ENCODE measurements at regions not wholly inside any gene's neighbourhood (a gene's known extent, or its start where the extent isn't known, plus 50 kb on each side); places are given as distances from the start of the nearest gene placed in this dataset.

- TF ChIP-seq ZNF777 (CRISPR knock-in tag; IDR thresholded peaks at IDR 0.05): no peak
- no peak for TF ChIP-seq RFX5 (IDR thresholded peaks at IDR 0.05; ENCODE audit: low read depth, low read length)
- TF ChIP-seq, protein P1, sequence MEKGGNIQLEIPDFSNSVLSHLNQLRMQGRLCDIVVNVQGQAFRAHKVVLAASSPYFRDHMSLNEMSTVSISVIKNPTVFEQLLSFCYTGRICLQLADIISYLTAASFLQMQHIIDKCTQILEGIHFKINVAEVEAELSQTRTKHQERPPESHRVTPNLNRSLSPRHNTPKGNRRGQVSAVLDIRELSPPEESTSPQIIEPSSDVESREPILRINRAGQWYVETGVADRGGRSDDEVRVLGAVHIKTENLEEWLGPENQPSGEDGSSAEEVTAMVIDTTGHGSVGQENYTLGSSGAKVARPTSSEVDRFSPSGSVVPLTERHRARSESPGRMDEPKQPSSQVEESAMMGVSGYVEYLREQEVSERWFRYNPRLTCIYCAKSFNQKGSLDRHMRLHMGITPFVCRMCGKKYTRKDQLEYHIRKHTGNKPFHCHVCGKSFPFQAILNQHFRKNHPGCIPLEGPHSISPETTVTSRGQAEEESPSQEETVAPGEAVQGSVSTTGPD (CRISPR knock-in tag; IDR thresholded peaks at IDR 0.05): no peak
- no peak for TF ChIP-seq MTERF4 (CRISPR knock-in tag; IDR thresholded peaks at IDR 0.05)
- TF ChIP-seq TEAD2 (CRISPR knock-in tag; IDR thresholded peaks at IDR 0.05): no peak
- no peak for TF ChIP-seq MED8 (CRISPR knock-in tag; IDR thresholded peaks at IDR 0.05; ENCODE audit: insufficient replicate concordance)
Measured at GRCh38 chr4:180741703-180742102, 1501.5 kb upstream of the TENM3 start (continued).

DNA sequence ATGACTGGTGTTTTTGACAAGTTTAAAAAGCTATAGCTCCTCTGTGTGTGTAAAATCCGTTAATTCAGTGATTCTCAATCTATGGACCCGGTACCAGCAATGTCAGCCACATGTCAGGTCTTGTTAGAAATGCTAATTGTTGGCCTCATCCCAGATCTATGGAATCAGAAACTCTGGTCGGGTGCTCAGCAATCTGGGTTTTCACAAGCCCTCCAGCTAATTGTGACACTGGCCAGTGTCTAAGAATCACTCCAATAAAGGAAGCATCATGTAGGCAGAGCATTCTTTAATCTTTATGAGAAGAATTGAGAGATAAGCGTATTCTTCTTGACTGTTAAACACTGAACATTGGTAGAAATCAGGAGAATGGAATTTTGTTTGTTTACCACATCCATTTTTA, 1498.2 kb upstream of the TENM3 start:
- H3K4me1 ChIP-seq (ENCODE audit: insufficient read depth, low read length): no peaks in the 10 kb centered on the region
- no peak overlapping the region for H3K9ac ChIP-seq (ENCODE audit: insufficient read depth, low read depth, low read length)
- intact Hi-C loops (cut with micrococcal nuclease; ENCODE audit: unreplicated experiment) (no loop called here), in situ Hi-C loops (cut with HindIII; ENCODE audit: extremely low pct_ligation_motif_present, low pct_unique_long_range_greater_than_20kb) (no loop called here)
- ChIA-PET POLR2A (no interaction called here), CTCF (ENCODE audit: low intra/inter-chr PET ratio, low total read pairs) (no interaction called here)
- no peak overlapping the region for H3K4me2 ChIP-seq (ENCODE audit: low read depth, low read length)
- no peak for DNase-seq (ENCODE audit: low spot score)
- no peak for FAIRE-seq
- H3K4me3 ChIP-seq (replicated peaks in 1 of 3; ENCODE audit: insufficient read depth in 1 of 3, low read depth in 2 of 3, low read length in 3 of 3): no peak overlapping the region
- BruUV-seq (replicated peaks): no TSS peak
- no peaks in the 10 kb centered on the region for H3K27me3 ChIP-seq (ENCODE audit: control insufficient read depth in 1 of 2, insufficient read depth in 2 of 2, low read length in 2 of 2)
- no peaks in the 10 kb centered on the region for H4K20me1 ChIP-seq (ENCODE audit: insufficient read depth, low read length)
- no peak for ATAC-seq
- no peaks in the 10 kb centered on the region for H3K36me3 ChIP-seq (replicated peaks in 1 of 2; ENCODE audit: control insufficient read depth in 1 of 2, insufficient read depth in 2 of 2, low read length in 2 of 2)
- H3K27ac ChIP-seq (ENCODE audit: extremely low read length, insufficient read depth, low read length): no peak overlapping the region
- TF ChIP-seq PLRG1 (conservative IDR thresholded peaks at IDR 0.05) (no peak), RBM22 (optimal IDR thresholded peaks at IDR 0.05; ENCODE audit: low read length) (no peak), ESRRA (CRISPR knock-in tag; IDR thresholded peaks at IDR 0.05; ENCODE audit: low read depth) (no peak), NFE2L2 (IDR thresholded peaks at IDR 0.05; ENCODE audit: low read length) (no peak)
- H3K79me2 ChIP-seq (ENCODE audit: insufficient read depth, low read length): no peaks in the 10 kb centered on the region
- no peaks in the 10 kb centered on the region for H3K9me3 ChIP-seq (ENCODE audit: low read length)
- WGBS (ENCODE audit: low lambda C conversion rate): 0% methylated on average over 4 of the region's 4 CpGs
- H2AFZ ChIP-seq (ENCODE audit: low read length): no peak overlapping the region

Measured in HepG2 (cell line).